NCI-H2196 (cell line): ENCODE measurements at regions not wholly inside any gene's neighbourhood (a gene's known extent, or its start where the extent isn't known, plus 50 kb on each side); places are given as distances from the start of the nearest gene placed in this dataset.

Experiments used
- DNase-seq: peaks from one replicate; lab custom pipeline; 2025; ENCODE audit not compliant: unreplicated experiment; lab: John Stamatoyannopoulos, UW

DNA sequence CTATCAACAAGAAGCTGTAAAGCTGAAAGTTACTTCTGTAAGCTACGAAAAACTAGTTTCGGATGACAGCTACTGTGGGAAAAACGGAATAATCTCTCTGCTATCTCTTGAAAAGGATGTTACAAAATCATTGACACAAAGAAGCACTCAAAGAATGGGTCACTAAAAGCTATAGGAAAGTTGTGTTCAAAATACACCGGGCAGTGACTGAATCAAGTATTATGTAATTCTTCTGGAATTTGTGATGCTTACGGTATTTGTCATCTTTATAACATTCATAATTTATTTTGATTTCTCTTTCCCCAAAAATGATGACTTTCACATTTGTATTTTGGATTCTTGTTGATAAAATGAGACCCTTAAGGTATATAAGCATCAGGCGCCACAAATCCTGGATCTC is 112.1 kb upstream of the KLF6 start:
- no peak for DNase-seq

GRCh38 chr10:3896161-3896560 is 111.2 kb upstream of the KLF6 start:
- DNase-seq: no peak

DNA sequence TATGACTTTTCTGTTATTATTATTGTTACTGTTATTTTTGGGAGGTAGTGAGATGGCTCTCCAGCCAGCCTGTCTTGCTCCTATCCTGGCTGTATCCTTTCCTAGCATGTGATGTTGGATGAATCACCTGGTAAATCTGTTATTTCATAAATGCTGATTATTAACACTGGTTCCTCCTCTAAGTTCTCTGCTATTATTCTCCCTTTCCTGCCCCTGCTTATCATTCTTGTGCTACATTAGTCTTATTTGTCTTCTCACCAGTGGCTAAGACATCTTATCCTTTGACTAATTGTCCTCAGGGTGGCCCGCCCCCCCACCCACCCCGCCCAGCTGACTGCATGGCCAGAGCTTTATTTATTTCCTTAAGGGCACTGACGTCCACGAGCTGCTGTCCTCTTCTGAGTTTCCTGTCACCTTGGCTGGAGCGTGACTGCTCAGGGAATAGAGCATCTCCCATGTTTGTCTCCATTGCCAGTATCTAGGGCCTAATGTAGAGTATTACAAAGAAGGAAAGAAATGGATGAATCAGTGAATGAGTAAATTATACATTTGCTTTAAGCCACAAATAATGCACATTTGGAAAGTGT is 110.1 kb upstream of the KLF6 start:
- DNase-seq: no peak

- DNase-seq: no peak
Measured at GRCh38 chr10:3893901-3894563, 109.0 kb upstream of the KLF6 start.

- DNase-seq: no peak
Measured at GRCh38 chr10:3892440-3893425, 107.7 kb upstream of the KLF6 start.

GRCh38 chr10:3891396-3891795 is 106.4 kb upstream of the KLF6 start:
- no peak for DNase-seq

GRCh38 chr10:3890602-3891352 is 105.8 kb upstream of the KLF6 start:
- DNase-seq: no peak

DNA sequence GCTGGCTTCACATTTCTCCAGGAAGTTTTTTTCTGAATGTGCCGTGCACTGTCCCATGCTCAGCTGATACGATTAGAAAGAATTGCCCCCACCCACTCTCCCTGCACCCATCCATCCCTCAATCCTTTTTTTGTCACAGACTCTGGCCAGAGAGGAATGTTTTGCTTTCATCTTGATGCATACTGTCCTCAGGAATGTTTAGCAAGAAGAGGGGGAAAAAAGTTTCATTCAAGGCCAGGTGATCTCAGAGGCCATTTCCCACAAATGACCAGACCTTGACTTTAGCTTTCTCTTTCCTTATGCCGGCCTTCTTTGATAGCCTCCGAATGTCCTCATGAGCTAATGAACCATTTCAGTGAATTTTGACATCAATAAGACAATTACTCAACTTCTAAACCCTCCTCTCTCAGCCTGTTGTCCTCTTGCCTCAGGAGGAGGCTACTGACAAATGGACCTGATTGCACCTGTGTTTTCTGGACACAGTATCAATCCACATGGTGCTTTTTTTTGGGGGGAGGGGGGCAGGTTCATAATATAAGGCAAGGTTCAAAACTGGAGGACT is 105.0 kb upstream of the KLF6 start:
- no peak for DNase-seq

- no peak for DNase-seq
Measured at GRCh38 chr10:3887885-3888476, 103.0 kb upstream of the KLF6 start.

- DNase-seq: no peak
Measured at GRCh38 chr10:3887404-3887803, 102.4 kb upstream of the KLF6 start.

DNA sequence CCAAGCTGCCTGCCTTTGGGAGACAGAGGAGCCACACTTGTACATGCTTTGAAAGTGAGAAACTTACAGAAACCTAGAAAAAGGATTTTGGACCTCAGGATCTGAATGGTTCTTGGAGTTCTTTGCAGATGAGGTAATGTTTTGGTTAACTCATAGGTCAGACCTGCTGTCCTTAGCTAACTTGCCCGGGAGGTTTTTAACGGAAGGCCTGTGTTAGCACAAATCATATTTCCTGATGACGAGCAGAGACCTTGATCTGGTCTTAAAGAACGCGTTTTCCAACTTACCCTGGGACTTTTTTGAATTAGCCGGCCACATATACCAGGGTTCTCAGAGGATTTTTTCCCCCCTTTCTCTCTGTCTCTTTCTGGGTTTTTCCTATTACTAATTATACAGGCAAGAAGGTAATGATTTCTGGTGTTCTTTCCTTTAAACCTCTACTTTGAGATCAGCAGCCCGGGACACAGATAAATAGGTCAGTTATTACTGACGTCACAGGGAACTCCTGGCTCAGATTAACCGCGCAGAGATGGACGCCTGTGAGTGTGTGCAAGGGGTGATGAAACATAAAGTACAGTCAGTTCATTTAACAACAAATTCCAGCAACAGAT is 101.7 kb upstream of the KLF6 start:
- DNase-seq: no peak

DNA sequence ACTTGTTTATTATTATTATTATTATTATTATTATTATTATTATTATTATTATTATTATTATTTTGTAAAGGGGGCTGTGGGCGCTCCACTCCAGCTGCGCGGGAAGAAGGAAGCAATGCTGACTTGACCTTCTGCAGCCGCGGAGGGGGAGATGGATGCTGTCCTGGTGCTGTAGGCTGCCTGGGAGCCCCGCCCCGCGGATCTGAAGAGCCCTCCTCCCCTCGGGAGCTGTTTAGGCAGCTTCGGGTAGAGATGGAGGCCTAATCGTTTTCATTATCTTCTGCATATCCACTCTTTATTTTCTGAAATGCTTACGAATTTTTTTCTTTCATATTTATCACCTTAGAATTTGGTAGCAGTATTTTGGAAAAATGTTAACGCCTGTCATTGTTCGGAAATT is 101.2 kb upstream of the KLF6 start:
- DNase-seq: no peak

GRCh38 chr10:3882855-3883254 is 97.8 kb upstream of the KLF6 start:
- no peak for DNase-seq

DNA sequence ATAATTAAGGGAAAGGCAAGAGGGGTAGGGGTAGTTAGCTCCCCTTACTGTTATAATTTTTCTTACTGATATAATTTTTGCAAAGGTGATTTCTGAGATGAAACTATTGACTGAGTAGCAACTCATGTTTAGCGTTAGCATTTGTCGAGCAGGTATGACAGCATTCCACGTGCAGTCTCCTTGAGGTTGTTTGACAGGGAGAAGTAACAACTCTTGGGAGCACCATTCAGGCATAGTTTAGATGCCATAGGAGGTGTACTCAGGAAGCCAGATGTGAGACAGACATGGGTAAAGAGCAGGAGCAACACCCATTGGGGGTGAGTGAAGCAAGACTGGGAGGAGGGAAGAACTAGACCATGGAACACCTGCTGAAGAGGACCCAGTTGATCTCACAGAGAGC is 96.6 kb upstream of the KLF6 start:
- DNase-seq: no peak

GRCh38 chr10:3879073-3879472 is 94.1 kb upstream of the KLF6 start:
- no peak for DNase-seq

GRCh38 chr10:3877211-3878000 is 92.4 kb upstream of the KLF6 start:
- no peak for DNase-seq

DNA sequence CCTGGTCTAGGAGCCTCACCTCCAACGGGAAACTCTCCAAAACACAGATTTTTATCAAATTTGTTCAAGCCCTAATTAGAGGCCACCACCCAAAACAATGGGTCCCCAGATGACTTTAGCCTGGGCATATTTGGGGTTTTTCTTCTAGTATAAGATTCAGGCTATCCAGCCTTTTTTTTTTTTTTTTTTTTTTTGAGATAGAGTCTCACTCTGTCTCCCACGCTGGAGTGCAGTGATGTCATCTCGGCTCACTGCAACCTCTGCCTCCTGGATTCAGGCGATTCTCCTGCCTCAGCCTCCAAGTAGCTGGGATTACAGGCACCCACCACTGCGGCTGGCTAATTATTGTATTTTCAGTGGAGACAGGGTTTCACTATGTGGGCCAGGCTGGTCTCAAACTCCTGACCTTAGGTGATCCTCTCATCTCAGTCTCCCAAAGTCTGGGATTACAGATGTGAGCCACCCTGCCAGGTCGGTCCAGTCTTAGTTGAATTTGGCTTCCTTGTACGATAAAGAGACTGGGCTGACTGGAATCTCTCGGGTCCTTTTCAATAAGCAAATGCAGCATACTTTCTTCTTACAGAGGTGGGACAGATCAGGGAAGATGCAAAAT is 91.4 kb upstream of the KLF6 start:
- no peak for DNase-seq

DNA sequence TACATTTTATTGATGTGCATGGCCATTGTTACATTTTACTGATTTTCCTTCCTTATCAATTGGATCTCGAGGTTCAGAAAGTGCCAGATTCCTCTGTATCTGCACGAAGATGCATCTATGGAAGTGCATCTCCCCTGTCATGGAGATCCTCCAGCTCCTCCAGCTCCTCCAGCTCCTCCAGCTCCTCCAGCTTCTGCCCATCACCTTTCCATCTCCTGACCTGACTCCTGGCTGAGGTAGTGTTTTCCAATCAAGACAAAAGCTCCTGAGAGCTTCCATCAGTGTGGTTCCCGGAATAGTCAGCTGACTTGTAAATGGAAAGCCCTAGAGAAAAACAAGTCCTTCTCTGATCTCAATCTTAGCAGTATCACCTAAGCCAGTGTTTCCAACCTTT is 90.8 kb upstream of the KLF6 start:
- no peak for DNase-seq
